ENCODE measurements at regions not wholly inside any gene's neighbourhood (a gene's known extent, or its start where the extent isn't known, plus 50 kb on each side); places are given as distances from the start of the nearest gene placed in this dataset.

DNA sequence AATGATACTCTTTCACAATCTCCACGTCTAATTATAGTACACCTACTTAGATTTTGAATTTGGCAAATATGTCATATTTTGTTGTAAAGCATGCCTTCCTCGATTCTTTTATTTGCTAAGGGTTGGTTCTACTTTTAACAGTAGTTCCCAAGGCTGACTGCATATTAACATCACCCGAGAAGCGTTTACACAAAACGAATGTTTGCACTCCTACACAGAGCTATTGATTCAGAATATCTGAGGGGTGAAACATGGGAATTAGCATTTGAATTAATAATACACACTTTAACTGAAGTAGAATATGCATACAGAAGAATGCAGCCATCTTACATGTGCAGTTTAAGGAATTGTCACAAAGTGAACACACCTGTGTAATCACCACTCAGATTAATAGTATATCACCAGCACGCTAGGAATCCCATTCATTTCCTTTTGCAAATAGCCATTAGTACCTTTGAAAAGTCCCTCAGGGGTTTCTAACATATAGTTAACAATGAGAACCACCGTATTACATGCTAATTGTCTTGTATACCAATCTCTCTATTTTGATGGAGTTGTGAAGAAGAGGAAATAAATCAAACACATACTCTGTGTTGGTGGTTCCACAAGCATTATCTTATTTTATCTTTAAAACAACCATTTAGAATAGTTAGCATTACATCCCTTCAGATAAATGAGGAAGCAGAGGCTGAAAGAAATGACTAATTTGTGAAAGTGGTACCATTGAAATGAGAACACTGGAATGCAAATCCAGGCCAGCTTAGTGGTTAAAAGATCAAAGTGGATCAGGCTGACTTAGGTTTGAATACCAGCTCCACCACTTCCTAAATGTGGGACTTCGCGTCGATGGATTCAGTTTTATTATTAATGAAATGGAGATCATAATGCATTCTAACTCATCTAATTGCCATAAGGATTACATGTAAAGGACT is 317.6 kb downstream of the HDGFL1 start:
- intact Hi-C loops (cut with DNase I), result no loop called here
- Histone ChIP-seq H3K27ac (no peak overlapping the region), H3K4me3 (replicated peaks in 1 of 3) (no peak overlapping the region), H3K36me3 (no peaks in the 10 kb centered on the region), H3K4me1 (peaks cover 0 to 8% of the 10 kb centered on the region in 2 donors), H3K27me3 (no peaks in the 10 kb centered on the region), H3K9me3 (no peaks in the 10 kb centered on the region)
- DNase-seq, result no peak
- 91 to 92% methylated on average over 10 of the region's 10 CpGs for WGBS, 2 donors
- TF ChIP-seq POLR2A (IDR thresholded peaks at IDR 0.05), result no peak
- TF ChIP-seq, protein P1, sequence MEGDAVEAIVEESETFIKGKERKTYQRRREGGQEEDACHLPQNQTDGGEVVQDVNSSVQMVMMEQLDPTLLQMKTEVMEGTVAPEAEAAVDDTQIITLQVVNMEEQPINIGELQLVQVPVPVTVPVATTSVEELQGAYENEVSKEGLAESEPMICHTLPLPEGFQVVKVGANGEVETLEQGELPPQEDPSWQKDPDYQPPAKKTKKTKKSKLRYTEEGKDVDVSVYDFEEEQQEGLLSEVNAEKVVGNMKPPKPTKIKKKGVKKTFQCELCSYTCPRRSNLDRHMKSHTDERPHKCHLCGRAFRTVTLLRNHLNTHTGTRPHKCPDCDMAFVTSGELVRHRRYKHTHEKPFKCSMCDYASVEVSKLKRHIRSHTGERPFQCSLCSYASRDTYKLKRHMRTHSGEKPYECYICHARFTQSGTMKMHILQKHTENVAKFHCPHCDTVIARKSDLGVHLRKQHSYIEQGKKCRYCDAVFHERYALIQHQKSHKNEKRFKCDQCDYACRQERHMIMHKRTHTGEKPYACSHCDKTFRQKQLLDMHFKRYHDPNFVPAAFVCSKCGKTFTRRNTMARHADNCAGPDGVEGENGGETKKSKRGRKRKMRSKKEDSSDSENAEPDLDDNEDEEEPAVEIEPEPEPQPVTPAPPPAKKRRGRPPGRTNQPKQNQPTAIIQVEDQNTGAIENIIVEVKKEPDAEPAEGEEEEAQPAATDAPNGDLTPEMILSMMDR (IDR thresholded peaks at IDR 0.05), result no peak

DNA sequence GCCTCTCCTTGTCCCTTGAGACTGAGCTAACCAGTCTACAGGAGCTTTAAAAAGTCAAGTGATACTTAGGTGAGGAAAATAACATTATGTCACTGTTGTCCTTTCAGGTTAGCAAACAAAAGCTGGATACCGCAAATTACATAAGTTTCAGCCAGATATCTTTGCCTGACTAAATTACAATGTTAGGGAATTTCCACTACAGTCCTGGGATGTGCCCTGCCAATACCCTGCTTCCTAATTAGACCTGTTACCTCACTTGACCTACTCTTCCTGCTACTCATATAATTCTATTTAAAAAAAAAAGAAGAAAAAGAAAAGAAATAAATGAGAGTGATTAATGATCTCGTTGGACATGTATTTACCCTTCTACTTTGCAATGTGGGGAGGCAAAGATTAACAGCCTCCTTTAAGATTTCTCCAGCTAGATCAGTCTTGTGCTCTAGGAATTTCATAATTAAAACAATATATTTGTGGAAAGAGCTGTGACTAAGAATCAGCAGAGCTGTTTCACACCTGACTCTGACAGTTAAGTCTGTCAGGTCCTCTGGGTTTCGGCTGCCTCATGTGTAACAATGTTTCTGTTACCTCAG is 318.9 kb downstream of the HDGFL1 start:
- H3K27me3 ChIP-seq, result no peaks in the 10 kb centered on the region
- 44 to 67% methylated on average over 3 of the region's 3 CpGs for WGBS, 2 donors
- intact Hi-C loops (cut with DNase I), result no loop called here
- H3K27ac ChIP-seq, result no peak overlapping the region
- H3K36me3 ChIP-seq, result no peaks in the 10 kb centered on the region
- peaks cover 0 to 8% of the 10 kb centered on the region in 2 donors for H3K4me1 ChIP-seq
- no peaks in the 10 kb centered on the region for H3K9me3 ChIP-seq
- no peak overlapping the region for H3K4me3 ChIP-seq (replicated peaks in 1 of 3)
- TF ChIP-seq, protein P1 (IDR thresholded peaks at IDR 0.05), result no peak
- no peak for TF ChIP-seq POLR2A (IDR thresholded peaks at IDR 0.05)
- DNase-seq, result no peak

DNA sequence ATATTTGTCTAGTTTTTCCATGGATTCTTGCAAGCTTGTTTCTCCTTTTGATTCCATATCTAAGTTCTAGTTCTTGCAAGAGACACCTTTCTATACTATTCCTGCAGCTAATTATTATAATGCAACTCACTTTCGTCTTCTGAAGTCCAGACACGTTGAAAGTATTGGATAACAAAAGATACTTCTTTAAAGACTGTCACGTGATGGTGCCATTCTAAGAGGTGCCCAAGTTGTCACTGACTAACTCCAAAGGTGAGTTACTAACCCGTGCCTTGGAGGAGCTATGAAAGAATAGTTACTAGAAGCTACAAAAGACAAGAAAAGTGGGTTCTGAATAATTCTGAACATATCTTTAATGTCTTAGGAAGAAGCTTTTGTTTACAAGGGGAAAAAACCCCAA is 322.6 kb downstream of the HDGFL1 start:
- H3K27me3 ChIP-seq, result no peaks in the 10 kb centered on the region
- H3K36me3 ChIP-seq, result no peaks in the 10 kb centered on the region
- no peak for DNase-seq
- WGBS, 2 donors, result 92 to 95% methylated on average over 4 of the region's 4 CpGs
- no peak overlapping the region for H3K27ac ChIP-seq
- H3K9me3 ChIP-seq, result no peaks in the 10 kb centered on the region
- peaks cover 0 to 8% of the 10 kb centered on the region in 2 donors for H3K4me1 ChIP-seq
- intact Hi-C loops (cut with DNase I), result no loop called here
- no peak overlapping the region for H3K4me3 ChIP-seq (replicated peaks in 1 of 3)
- no peak for TF ChIP-seq POLR2A (IDR thresholded peaks at IDR 0.05)
- TF ChIP-seq, protein P1 (IDR thresholded peaks at IDR 0.05), result no peak

DNA sequence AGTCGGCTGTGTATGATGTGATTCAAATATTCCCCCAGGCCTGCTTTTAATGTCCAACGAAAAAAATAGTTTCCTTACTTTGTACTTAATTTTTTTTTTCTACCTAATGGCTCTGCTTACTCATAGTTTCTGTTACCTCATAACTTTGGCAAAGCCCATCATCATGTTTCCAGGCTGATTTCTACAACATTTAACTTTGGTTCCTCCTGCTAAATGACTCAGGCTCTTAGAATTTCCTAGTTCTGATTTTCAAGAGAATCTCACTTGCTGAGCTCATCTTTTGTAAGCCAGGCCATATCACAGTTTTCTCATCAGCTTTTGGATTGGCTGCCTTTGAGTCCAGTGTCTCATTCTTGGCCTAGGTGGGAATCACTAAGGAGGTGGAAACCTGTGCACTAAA is 323.1 kb downstream of the HDGFL1 start:
- Histone ChIP-seq H3K4me3 (replicated peaks in 1 of 3) (no peak overlapping the region), H3K36me3 (no peaks in the 10 kb centered on the region), H3K27me3 (no peaks in the 10 kb centered on the region), H3K9me3 (no peaks in the 10 kb centered on the region), H3K27ac (peak overlapping the region in 1 of 3 donors; percentile 11), H3K4me1 (peaks cover 0 to 8% of the 10 kb centered on the region in 2 donors)
- TF ChIP-seq, protein P1 (IDR thresholded peaks at IDR 0.05), result no peak
- no peak for TF ChIP-seq POLR2A (IDR thresholded peaks at IDR 0.05)
- DNase-seq, result no peak
- WGBS, 2 donors, result 40 to 47% methylated on average over 2 of the region's 2 CpGs
- intact Hi-C loops (cut with DNase I), result no loop called here

DNA sequence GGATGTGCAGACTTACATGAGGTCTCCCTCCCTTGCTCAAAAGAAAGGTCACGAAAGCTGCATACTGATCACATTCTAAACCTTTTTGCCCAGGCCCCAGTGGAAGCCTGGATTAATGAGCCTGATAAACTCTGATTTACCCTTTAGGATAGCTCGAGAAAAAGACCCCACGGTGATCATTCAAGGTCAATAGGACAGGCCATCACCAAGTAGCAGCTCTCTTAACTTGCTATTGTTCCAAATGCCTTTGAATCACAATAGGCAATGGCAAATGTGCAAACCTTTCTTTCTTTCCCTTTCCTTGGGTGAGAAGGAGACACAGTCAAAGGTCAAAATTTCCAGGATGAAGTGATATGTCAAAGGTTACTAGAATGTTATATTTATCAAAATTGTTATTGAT is 327.3 kb downstream of the HDGFL1 start:
- no peak overlapping the region for H3K4me3 ChIP-seq (replicated peaks in 1 of 3)
- no peak for TF ChIP-seq POLR2A (IDR thresholded peaks at IDR 0.05)
- TF ChIP-seq, protein P1 (IDR thresholded peaks at IDR 0.05), result no peak
- H3K36me3 ChIP-seq, result no peaks in the 10 kb centered on the region
- H3K27ac ChIP-seq, result no peak overlapping the region
- WGBS, 2 donors, result 77% methylated on average over 3 of the region's 3 CpGs
- intact Hi-C loops (cut with DNase I), result no loop called here
- no peaks in the 10 kb centered on the region for H3K4me1 ChIP-seq
- DNase-seq, result no peak
- H3K9me3 ChIP-seq, result no peaks in the 10 kb centered on the region
- no peaks in the 10 kb centered on the region for H3K27me3 ChIP-seq

Data from thyroid gland (tissue), 4 donors.